ENCODE measurements at regions not wholly inside any gene's neighbourhood (a gene's known extent, or its start where the extent isn't known, plus 50 kb on each side); places are given as distances from the start of the nearest gene placed in this dataset.

DNA sequence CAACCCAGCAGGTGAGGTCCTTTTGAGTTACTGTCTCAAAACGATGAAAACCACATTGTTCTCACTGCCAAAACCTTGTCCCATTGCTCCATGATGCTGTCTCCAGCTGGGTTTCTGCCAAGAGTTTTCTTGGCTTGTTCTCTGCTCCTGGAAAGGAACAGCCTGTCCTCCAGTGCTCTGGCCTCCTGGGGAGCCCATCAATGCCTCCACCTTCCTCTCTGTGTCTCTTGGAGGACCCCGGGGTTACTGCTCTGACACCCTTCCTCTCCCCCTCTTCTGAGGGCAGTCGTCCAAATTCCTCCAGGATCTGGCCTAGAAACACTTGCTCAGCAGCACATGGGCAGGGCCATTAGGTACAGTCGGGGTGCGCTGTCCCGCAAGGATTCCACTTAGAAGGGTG is 63.9 kb upstream of the RGMA start (continued):
- TF ChIP-seq TRIM25 (IDR thresholded peaks at IDR 0.05; ENCODE audit: borderline replicate concordance) (no peak), ZNF143 (CRISPR knock-in tag; IDR thresholded peaks at IDR 0.05) (no peak)

DNA sequence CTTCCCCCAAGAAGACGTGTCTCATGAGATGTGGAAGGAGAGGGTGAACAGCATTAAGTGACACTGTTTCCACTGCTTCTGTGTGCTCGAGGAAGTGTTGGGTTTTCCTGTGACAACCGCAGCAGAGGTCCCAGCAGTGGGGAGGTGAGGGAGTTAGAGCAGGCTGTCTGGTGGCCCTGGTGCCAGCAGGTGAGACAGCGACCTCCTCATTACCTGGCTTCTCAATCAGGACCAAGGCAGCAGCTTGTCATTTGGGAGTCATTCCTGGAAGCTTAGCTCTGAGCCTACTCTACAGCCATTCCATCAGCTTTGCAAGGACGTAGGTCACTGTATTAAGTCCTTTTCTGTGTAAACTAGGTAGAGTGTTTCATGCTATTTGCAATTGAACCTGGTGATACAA is 63.3 kb upstream of the RGMA start:
- in situ Hi-C loops (cut with MboI): no loop called here
- Histone ChIP-seq H3K9me1 (ENCODE audit: control insufficient read depth, insufficient read depth, low read length) (no peaks in the 10 kb centered on the region), H3K4me2 (ENCODE audit: insufficient read depth, low read length) (no peak overlapping the region), H3K27ac (ENCODE audit: extremely low read depth, low read depth, low read length) (no peak overlapping the region), H3K36me3 (ENCODE audit: control insufficient read depth, insufficient read depth, low read length) (no peaks in the 10 kb centered on the region), H3K9me3 (replicated peaks; ENCODE audit: control insufficient read depth, insufficient read depth, low read depth, low read length) (no peaks in the 10 kb centered on the region), H4K20me1 (replicated peaks; ENCODE audit: control insufficient read depth, insufficient read depth, low read length) (no peaks in the 10 kb centered on the region), H3K4me3 (no peak overlapping the region), H3K4me1 (replicated peaks in 1 of 2; ENCODE audit: control insufficient read depth in 2 of 2, insufficient read depth in 2 of 2, low read length in 2 of 2) (no peaks in the 10 kb centered on the region), H2AFZ (ENCODE audit: low read depth, low read length) (no peak overlapping the region), H3K9ac (ENCODE audit: insufficient read depth in 1 of 2, low read depth in 2 of 2, low read length in 2 of 2) (no peak overlapping the region), H3K27me3 (ENCODE audit: control insufficient read depth in 2 of 2, insufficient read depth in 2 of 2, low read length in 2 of 2) (peaks cover 0 to 11% of the 10 kb centered on the region in 2 experiments; a peak in 2 of 5 replicates), H3K79me2 (ENCODE audit: control insufficient read depth, insufficient read depth, low read length) (no peaks in the 10 kb centered on the region)
- DNase-seq (ENCODE audit: extremely low read depth in 1 of 4, low spot score in 3 of 4) (no peak), ATAC-seq (no peak), FAIRE-seq (no peak)
- ChIA-PET POLR2A (interaction anchor here (0.6 kb wide), 1 partner anchor 13 kb away, joined by 5 read pairs; no protein-coding TSS in a partner anchor), CTCF (ENCODE audit: low intra/inter-chr PET ratio) (no interaction called here)
- intact Hi-C loops (cut with micrococcal nuclease): no loop called here
- no TSS peak for BruUV-seq (replicated peaks)
- TF ChIP-seq PML (IDR thresholded peaks at IDR 0.05; ENCODE audit: low read length): no peak
- TF ChIP-seq ZNF551 (CRISPR knock-in tag; IDR thresholded peaks at IDR 0.05): no peak
- TF ChIP-seq HNRNPLL (IDR thresholded peaks at IDR 0.05; ENCODE audit: low read depth, low read length, poor library complexity, severe bottlenecking): no peak
- TF ChIP-seq MYNN (IDR thresholded peaks at IDR 0.05): no peak
- no peak for TF ChIP-seq MYNN (CRISPR knock-in tag; IDR thresholded peaks at IDR 0.05)
- WGBS (ENCODE audit: insufficient coverage, low coverage, missing lambda C conversion rate): 1% methylated on average over 5 of the region's 5 CpGs

All from K562 (cell line).